ENCODE measurements at regions not wholly inside any gene's neighbourhood (a gene's known extent, or its start where the extent isn't known, plus 50 kb on each side); places are given as distances from the start of the nearest gene placed in this dataset.
"Not testable (repeated sequence)": the region's sequence is repeated elsewhere in the genome, so short reads cannot be mapped to it uniquely, and the experiment has no call there.

DNA sequence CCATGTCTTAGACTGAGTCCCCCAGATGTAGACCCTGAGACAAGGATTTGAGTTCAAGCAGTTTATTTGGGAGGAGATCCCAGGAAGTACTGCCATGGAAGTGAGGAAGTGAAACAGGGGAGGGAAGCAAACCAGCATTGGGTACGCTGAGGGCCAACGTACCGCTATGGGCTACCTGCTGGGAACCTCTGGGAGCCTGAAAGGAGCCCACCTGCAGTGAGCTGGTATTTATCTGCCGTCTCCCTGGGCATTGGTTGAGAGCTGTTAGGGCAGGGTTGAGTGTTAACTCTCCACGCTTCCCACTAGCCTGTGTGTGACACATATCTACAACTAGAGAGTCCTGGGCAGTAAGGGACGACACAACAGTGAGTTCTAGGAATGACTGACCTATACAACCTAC lies 131.6 kb upstream of the SLC24A2 start:
- TF ChIP-seq, protein P1, sequence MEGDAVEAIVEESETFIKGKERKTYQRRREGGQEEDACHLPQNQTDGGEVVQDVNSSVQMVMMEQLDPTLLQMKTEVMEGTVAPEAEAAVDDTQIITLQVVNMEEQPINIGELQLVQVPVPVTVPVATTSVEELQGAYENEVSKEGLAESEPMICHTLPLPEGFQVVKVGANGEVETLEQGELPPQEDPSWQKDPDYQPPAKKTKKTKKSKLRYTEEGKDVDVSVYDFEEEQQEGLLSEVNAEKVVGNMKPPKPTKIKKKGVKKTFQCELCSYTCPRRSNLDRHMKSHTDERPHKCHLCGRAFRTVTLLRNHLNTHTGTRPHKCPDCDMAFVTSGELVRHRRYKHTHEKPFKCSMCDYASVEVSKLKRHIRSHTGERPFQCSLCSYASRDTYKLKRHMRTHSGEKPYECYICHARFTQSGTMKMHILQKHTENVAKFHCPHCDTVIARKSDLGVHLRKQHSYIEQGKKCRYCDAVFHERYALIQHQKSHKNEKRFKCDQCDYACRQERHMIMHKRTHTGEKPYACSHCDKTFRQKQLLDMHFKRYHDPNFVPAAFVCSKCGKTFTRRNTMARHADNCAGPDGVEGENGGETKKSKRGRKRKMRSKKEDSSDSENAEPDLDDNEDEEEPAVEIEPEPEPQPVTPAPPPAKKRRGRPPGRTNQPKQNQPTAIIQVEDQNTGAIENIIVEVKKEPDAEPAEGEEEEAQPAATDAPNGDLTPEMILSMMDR (IDR thresholded peaks at IDR 0.05; ENCODE audit: control insufficient read depth, insufficient read depth, low read depth, low read length, missing control alignments): no peak
- no peak for DNase-seq (ENCODE audit: low read depth)
- no peak overlapping the region for H3K4me3 ChIP-seq (ENCODE audit: control insufficient read depth, low read depth, low read length)

DNA sequence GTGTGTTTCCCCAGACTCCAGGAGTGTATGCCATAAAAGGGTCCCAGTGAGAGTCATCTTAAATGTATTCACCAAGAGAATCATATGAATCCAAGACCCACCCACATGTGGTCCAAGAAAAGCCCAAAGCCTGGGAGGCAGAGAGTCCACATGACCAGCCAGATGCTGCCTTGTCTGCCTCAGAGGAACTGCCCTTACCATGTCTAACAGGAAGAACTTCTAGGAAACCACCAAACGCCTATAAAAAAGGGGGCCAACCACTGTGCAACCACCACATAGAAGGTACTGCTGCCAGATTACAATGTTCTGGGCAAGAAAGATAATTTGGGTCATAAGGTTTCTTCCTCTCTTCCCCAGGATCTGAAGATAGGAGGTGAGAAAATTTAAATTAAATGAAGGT lies 129.8 kb upstream of the SLC24A2 start:
- no peak overlapping the region for H3K4me3 ChIP-seq (ENCODE audit: control insufficient read depth, low read depth, low read length)
- no peak for DNase-seq (ENCODE audit: low read depth)
- TF ChIP-seq, protein P1 (IDR thresholded peaks at IDR 0.05; ENCODE audit: control insufficient read depth, insufficient read depth, low read depth, low read length, missing control alignments): no peak

DNA sequence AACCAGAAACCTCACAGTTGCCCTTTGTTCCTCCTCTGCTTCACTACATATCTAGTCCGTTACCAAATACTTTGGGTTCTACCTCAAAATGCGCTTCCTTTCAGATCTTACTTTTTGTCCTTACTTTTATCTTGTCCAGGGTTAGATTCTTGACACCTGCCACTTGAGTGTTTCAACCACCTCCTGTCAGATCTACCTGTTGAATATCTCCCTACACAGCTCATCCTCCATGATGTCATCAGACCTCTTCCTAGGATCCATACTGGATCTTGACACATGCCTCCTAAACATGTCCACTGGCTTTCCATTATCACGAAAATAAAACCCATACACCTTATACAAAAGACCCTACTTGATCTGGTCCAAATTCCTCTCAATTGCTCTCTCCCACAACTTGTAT lies 125.2 kb upstream of the SLC24A2 start:
- TF ChIP-seq, protein P1 (IDR thresholded peaks at IDR 0.05; ENCODE audit: control insufficient read depth, insufficient read depth, low read depth, low read length, missing control alignments): no peak

DNA sequence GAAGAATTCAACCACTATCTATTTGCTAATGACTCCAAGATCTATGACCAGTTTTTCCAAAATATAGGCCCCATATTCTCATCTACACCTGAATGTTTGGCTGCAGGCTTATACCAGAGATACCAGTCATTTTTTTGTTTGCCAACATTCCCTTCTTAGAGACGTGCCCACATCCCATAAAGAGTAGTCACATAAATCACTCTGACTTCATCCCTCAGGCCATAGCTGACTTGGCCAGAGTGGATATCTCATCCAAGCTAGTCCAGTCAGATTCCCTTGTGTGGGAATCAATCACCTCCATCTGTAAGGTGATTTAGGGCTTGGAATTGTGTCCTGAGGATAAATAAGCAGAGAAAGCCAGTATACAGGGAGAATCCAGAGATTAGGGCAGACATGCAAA lies 124.3 kb upstream of the SLC24A2 start:
- DNase-seq (ENCODE audit: low read depth): no peak
- H3K4me3 ChIP-seq (ENCODE audit: control insufficient read depth, low read depth, low read length): no peak overlapping the region

More for the DNA sequence above, 125.2 kb upstream of the SLC24A2 start:
- H3K4me3 ChIP-seq (ENCODE audit: control insufficient read depth, low read depth, low read length): no peak overlapping the region
- DNase-seq (ENCODE audit: low read depth): no peak

DNA sequence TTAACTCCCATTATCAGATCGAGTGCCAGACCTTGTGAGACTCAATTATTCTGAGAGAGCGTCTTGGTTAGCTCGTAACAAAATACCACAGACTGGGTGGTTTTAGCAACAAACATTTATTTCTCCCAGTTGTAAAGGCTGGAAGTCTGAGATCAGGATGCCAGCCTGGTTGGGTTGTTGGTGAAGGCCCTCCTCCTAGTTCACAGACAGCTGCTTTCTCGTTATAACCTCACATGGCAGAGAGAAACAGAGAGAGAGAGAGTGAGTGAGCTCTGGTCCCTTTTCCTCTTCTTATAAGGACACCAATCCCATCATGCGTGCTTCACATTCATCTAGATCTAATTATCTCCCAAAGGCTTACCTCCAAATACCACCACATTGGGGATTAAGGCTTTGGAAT lies 114.2 kb upstream of the SLC24A2 start:
- TF ChIP-seq, protein P1 (IDR thresholded peaks at IDR 0.05; ENCODE audit: control insufficient read depth, insufficient read depth, low read depth, low read length, missing control alignments): no peak
- no peak overlapping the region for H3K4me3 ChIP-seq (ENCODE audit: control insufficient read depth, low read depth, low read length)
- no peak for DNase-seq (ENCODE audit: low read depth)

More for the DNA sequence above, 124.3 kb upstream of the SLC24A2 start:
- TF ChIP-seq, protein P1 (IDR thresholded peaks at IDR 0.05; ENCODE audit: control insufficient read depth, insufficient read depth, low read depth, low read length, missing control alignments): no peak

DNA sequence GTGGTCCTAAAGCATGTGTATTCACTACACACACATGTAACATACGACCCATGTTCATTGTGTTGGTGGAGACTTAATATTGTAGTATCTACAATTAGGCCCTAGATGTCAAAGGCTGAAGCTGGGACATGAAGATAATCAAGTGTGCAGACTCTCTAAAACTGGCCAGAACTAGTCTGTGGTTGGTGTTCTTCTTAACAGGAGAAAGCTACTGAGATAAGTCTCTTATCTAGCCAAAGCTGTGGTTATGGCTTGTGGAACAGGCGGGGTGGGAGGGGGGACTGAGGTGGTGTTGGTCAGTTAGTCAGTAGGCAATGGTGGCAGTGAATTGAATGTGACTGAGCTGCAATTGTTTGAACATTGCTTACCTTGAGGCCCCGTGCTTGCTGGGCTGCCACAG lies 112.7 kb upstream of the SLC24A2 start:
- DNase-seq (ENCODE audit: low read depth): no peak
- no peak overlapping the region for H3K4me3 ChIP-seq (ENCODE audit: control insufficient read depth, low read depth, low read length)
- TF ChIP-seq, protein P1 (IDR thresholded peaks at IDR 0.05; ENCODE audit: control insufficient read depth, insufficient read depth, low read depth, low read length, missing control alignments): no peak

DNA sequence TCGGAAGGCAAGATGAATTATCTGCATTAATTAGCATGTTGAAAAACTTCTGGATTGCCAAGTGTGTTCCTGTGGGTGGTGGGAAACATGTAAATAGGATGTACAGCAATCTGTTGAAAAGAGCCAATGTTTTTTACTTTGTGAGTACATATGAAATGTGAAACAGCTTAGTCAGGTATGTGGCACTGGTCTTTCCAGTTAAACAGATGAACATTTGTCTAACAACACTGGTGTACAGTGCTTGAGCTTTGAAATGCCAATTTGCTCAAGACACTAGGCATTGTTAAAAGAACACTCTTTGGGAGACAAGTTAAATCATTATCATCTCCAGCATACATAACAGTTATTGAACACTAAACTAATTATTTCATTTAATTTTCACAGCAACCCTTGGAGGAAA lies 107.3 kb upstream of the SLC24A2 start:
- H3K4me3 ChIP-seq (ENCODE audit: control insufficient read depth, low read depth, low read length): no peak overlapping the region
- TF ChIP-seq, protein P1 (IDR thresholded peaks at IDR 0.05; ENCODE audit: control insufficient read depth, insufficient read depth, low read depth, low read length, missing control alignments): no peak
- DNase-seq (ENCODE audit: low read depth): no peak

DNA sequence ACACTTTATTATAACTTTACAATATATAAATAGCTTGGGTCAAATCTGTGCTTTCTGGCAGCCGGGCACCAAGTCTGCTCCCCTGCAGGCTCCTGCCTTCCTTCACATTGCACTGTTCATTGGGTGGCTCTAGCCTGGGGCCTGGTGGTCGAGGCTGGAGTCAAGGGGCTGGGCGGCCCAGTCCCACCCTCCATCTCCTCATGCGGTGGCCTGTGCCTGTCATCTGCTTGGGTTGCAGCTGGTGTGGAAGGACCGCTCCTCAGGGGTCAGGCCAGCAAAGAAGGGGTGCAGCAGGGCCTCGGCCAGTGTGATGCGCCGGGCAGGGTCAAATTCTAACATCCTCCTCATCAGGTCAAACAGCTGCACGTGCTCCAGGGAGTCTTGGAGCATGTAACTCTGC lies 106.7 kb upstream of the SLC24A2 start:
- not testable (repeated sequence) for DNase-seq (ENCODE audit: low read depth); H3K4me3 ChIP-seq (ENCODE audit: control insufficient read depth, low read depth, low read length)

All from AG09309 (cell line).